Umbilical cord (tissue), 1 donor: ENCODE measurements at regions not wholly inside any gene's neighbourhood (a gene's known extent, or its start where the extent isn't known, plus 50 kb on each side); places are given as distances from the start of the nearest gene placed in this dataset.

Source experiments
- DNase-seq: peaks from one replicate; pipeline ENCODE4 v3.0.0-alpha.2; 2015; ENCODE audit warnings: low spot score

DNA sequence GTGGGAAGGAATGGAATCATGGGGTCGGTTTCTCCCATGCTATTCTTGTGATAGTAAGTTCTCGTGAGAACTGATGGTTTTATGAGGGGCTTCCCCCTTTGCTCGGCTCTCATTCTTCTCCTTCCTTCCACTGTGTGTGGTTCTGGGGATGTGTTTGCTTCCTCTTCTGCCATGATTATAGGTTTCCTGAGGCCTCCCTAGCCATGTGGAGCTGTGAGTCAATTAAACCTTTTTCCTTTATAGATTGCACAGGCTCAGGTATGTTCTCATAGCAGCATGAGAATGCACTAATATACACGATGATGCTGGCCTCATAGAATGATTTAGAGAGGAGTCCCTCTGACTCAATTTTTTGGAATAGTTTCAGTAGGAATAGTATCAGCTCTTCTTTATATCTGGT, 195.4 kb upstream of the IVNS1ABP start:
- DNase-seq = no peak

DNA sequence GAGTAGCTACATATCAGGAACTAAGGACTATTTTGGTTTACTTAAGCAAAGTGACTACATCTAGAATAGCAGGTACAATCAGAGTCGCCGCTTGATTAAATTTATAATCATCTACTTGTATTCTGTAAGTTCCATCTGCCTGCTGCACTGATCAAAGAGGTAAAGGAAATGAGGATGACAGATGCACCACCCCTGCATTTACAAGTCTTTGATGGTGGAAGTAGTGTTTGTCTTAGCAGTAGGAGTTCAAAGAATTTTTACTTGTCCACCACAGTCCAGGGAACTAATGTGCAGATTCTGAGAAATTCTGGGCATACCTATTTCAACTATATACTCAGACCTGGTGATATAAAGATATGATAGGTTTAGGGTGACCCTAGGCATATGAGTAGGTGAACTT, 184.1 kb upstream of the IVNS1ABP start:
- DNase-seq = no peak

DNA sequence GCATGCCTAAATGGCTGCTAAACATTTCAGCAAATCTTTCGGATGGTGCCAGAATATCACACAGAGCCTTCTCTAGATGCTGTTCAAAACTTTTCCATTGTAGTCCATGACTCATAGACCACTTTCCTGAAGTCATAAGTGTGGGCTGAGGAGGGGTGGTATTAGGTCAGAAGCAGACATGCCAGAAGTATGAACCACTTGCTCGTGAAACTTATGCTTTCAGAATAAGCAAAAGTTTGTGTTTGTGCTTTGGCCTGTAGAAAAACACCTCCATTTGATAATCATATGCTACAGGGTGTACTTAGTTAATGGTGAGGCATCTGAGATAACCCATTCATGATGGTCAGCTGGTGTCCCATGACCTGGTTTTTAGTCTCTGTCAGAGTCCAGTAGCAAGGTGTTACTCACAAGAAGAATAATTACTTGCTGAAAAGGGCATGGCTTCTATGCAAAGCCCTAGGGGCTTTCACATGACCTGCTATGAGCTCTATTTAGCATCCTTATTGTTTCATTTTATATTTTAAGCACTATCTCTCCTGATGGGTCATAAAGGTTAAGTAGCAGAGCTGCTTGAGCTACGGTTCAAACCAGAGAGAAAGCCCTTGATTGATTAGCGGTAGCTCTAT, 183.1 kb upstream of the IVNS1ABP start:
- no peak for DNase-seq

DNA sequence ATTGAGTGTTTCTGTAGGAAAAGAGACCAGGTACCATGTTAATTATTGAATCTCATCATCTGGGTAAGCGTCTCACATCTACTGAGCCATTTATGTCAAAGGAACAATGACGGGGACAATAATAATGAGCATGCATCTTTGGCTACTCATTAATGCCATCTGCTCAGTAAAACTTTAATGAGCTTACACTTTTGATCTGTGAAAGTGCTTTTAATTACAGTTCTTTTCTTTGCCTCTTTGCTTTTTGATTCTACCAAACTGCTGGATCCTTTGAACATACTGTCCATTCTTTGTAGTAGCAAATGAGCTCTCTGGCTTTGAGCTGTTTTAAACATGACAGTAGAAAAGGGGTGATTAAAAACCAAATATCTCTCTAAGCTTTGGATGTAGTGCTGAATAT, 181.2 kb upstream of the IVNS1ABP start:
- DNase-seq = no peak

DNA sequence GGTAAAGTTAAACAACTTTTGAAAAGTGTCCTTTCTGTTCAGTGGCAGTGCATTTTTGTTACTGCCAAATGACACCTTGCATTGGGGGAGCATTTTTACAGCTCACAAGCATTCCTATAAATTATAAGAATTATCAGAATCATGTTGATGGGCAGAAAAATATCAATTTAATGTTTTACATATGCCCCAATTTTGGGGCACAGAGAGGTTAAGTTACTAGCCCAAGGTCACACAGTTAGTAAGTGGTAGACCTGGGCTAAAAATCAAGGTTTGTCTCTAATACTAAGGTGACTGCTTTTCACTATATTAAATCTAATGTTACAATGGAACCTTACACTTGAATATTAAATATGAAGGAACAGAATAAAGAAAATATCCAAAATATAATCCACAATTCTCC, 180.1 kb upstream of the IVNS1ABP start:
- no peak for DNase-seq

DNA sequence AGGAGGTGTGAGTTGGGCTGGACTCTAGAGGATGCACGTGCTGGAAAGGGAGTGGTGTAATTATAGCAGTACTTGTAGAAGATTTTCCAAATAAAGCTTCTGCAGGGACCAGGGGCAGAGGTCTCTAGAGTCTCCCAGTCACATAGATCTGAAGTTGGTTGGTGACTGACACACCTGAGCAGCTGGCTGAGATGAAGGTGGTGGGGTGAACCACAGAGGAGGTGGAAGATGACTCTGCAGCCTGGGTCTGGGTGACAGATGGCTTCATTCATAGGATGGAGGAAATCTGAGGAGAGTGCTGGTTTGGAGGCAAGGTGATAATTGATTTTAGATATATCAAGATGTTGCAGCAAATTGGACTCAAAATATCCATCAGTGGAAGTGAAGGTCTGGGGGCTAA, 178.9 kb upstream of the IVNS1ABP start:
- DNase-seq = no peak

DNA sequence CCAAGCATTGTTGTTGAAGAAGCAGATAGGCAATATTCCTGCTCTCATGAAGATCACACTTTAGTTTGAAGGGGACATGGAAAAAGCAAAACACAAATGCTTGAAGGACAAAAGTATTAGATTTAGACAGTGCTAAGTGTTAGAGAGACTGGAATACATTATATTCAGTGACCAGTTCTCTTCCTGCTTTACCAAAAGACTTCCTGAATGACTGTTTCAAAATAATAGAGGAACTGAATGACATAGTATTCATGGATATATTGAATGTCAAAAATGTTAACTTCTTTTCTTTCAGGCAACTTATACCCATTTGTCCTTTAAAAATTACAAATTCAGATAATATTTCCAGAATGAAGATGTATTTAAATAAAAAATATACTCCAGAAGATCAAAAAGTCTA, 178.0 kb upstream of the IVNS1ABP start:
- no peak for DNase-seq

DNA sequence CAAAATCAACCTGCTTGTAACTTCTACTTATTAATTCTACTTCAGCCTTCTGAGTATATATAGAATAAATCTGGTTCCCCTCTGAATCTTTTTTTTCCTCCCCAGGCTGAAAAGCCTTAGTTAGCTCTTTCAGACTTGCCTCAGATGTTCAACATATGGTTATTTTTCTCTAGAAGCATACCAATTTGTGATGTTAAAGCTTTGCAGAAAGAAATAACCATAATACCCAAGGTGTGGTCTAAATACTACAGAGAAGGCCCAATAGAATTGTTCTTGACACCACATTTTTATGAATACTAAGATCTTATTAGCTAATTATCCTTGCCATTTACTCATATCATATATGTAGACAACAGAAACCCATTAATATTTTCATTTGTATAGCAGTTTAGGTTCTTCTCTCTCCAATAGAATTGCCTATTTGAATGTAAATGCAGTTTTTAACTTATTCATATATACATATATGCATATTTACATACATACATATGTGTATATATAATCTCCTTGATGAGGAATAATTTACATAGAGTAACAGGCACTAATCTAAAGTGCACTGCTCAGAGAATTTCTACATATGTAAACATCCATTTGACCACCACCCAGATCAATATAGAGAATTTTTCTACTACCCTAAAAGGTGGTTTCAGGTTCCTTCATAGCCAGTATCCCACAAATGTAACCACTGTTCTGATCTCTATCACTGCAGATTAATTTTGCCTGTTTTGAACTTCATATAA, 175.2 kb upstream of the IVNS1ABP start:
- no peak for DNase-seq

DNA sequence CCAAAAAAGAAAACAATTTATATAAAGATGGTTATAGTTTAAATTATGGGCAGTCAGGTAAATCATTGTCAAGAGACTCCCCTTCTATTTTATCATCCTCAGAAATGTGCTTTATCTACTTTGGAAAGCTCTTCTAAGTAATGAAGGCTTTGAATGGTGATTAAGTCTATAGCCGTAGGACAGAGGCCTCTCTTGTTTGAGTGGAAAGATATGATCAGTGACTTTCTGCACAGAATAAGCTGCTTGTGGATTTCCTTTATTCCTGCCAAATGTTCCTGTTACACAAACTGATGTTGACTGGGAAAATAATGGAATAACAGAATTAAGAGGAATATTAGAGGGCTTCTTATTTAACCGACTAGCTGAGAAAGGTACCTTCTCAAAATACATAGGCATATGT, 174.6 kb upstream of the IVNS1ABP start:
- peak; percentile 57 for DNase-seq

DNA sequence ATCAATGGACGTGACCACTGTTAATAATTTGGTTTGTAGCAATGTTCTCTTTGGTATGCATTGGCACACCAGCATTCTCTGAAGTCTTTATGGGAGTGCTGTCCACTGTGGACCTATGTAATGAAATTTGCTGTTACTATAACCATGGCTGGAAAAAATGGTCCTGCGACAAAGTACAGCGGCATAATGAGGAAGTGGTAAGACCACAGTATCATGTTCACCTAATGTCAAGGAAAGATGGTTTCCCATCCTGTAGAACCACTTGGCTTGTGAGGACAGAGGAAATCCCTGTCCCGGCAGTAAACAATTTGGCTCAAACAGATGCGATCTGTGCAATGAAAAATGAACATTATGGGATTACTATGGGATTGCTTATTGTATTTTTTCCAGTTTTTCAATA, 173.9 kb upstream of the IVNS1ABP start:
- no peak for DNase-seq

DNA sequence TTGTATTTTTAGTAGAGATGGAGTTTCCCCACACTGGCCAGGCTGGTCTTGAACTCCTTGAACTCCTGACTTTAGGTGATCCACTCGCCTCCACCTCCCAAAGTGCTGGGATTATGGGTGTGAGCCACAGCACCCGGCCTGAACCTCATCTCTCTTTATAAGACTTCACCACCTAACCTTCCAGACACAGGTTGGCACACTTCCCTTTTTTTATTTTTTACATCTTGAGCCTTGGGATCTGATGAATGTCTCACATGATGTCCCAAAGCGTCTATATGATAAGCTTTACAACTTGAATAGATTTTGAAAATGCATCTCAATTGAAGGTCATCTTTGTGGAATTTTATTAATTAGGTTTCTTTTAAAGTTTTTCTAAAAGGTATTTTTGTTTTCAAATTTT, 172.4 kb upstream of the IVNS1ABP start:
- DNase-seq = no peak

DNA sequence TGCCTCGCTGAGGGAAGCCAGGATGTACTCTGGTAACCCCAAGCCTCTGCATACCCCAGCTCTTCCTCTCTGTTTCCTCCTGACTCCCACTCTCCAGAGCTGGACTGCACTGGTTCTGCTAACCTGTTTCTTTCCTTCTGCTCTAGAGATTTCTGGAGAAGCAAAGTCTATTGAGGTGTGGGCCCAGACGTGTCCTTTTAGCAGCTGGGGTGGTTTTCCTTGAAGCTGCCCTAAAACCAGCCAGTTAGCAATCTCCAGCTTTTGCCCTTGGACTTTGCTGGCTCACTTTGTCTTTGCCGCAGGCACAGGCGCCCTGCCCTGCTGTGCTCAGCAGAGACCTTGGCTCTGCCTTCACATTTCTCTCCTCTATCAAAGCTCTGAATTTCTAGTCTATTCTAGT, 171.8 kb upstream of the IVNS1ABP start:
- peak; percentile 35 for DNase-seq

DNA sequence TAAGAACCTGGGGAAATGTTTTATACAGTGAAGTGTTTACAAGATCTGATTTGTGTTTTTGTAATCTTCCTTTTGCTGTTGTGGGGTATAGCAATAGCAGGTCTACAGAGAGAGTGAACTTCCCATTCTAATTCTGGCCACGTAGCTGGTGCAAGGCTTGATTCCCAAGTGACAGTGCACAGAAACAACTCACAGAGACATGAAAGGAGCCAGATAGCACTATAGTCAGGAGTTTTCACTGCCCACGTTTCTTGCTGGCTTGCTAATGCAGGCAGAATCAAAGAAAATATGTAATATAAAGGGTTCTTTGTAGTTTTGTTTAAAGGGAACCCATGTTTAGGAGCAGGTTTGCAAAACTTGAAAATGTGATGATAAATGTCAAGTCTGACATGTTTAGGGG, 170.9 kb upstream of the IVNS1ABP start:
- peak; percentile 33 for DNase-seq

DNA sequence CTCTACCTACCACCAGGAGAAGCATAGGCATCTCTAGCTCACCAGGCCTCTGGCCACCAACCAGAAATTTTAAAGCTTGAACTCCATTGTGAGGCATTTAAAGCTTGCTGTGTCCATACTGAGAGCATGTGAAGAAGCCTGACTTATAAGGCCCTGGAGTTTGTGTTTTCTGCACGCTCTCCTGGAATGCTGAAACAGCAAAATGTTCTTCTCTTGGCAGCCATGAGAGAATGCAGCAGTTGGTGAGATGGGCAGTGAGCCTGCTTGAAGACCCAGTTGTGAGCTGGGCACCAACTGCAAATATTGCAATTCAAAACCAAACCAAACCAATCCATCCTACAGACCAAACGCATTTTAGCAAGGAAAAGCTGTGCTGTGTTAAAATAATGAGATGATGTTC, 170.0 kb upstream of the IVNS1ABP start:
- DNase-seq = peak; percentile 65

DNA sequence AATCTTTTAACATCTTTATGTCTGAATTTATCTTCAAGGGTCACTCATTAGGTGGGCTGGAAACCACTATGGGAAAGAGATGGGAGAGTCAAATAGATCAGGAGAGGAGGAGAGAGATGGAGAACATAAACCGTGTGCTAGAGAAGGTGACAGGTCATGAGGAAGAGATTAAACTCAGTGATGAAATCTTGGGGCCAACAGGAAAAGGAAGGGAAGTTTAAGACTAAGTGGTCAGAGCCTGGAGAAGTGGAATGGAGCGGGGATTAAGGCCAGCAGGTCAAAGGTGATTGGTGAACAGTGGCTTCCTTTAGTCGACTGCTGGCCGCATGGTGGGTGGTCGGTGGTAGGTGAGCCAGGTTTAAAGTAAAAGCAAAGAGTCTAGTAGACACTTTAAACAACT, 169.3 kb upstream of the IVNS1ABP start:
- DNase-seq = no peak

DNA sequence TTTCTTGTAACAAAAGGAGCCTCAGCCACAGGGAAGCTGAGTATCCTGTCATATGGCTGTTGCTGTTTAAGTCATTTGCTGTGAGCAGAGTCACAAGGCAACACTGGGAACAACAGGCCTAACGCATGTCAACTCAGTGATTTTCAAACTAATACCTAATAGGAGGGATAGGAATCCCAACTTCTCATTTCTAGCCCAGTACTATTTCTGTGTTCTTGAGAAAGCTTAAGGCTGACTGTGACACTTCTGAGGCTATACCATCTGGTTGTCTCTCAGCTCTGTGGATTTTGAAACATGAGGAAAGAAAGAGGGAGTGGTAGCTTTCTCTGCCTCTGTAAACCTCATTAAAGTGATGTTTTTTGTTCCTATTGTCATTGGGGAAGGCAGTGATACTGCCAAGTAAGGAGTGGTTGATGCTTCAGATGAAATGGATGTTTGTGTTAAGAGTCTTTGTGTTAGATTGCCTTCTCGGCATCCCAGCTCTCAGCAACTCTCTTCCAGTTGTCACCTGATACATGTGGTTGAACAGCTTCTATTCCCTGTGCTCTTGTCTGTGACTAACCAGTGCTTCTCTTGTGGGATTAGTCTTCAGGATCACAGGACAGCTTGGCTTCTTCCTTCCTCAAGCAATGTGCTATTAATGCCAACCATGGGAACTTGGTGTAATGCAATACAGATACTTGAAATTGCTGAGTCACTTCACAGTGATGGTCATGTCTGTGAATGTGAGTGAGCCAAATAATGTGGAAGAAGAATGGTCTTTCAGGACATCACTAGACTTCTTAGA, 166.8 kb upstream of the IVNS1ABP start:
- peak; percentile 40 for DNase-seq

DNA sequence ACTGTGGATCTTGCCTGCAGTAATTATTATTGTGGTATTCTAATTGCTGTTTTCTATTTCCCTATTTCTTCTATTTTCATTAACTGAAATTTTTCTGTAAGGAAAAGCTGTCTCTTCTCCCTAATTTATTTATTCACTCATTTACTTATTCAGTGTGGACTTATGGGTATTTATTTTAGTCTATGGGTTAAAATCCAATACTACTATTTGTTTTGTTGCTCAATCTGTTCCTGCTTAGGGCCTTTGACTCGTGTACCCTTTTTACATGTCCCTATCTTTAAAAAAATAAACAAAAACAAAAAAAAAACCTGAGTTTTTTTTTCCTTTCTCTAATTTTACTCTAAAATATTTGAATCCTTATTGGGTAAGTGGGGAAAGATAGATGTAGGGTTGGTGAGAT, 166.2 kb upstream of the IVNS1ABP start:
- DNase-seq = no peak

DNA sequence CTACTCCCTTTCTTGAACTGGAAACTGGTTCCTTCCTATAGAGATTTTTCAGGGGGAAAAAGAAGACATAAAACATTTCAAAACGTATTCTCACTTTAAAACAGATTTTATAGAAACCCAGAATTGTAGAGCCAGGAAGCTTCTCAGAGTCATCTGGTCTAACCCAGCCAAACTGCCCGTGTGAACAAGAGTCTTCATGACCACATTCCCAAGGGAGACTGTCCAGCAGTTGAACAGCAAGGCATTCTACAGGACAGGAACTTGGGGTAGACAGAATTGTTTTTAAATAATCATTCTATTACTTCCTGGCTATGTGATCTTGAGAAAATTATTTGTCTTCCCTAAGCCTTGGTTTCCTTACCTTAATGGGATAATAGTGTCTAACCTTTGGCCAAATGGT, 163.5 kb upstream of the IVNS1ABP start:
- DNase-seq = no peak

DNA sequence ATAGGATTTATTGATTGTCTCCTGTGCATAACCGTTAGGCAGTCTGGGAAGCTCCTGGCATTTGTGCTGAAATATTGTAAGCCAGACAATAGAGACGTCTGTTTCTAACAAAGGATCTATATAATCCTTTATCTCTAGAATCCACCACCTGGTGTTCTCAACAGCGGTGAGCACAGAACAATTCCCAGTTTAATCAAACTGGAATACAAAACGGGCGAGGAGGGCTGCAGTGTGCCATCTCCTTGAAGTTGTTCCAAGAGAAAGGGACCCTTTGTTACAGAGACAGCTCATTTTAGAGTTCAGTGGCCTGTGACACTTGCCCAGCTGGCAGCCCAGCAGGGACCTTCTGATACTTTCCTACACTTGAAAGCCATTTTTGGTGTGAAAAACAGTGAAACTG, 162.8 kb upstream of the IVNS1ABP start:
- no peak for DNase-seq

DNA sequence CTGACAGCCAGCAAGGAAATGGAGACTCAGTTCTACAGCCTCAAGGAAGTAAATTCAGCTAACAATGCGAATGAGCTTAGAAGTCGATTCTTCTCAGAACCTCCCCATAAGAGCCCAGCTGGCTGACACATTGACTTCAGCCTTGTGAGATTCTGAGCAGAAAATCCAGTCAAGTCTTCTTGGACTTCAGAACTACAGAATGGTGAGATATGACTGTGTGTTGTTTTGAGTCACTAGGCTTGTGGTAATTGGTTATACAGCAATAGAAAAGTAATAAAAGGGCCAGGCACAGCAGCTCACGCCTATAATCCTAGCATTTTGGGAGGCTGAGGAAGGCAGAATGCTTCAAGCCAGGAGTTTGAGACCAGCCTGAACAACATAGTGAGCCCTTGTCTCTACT, 161.8 kb upstream of the IVNS1ABP start:
- no peak for DNase-seq

DNA sequence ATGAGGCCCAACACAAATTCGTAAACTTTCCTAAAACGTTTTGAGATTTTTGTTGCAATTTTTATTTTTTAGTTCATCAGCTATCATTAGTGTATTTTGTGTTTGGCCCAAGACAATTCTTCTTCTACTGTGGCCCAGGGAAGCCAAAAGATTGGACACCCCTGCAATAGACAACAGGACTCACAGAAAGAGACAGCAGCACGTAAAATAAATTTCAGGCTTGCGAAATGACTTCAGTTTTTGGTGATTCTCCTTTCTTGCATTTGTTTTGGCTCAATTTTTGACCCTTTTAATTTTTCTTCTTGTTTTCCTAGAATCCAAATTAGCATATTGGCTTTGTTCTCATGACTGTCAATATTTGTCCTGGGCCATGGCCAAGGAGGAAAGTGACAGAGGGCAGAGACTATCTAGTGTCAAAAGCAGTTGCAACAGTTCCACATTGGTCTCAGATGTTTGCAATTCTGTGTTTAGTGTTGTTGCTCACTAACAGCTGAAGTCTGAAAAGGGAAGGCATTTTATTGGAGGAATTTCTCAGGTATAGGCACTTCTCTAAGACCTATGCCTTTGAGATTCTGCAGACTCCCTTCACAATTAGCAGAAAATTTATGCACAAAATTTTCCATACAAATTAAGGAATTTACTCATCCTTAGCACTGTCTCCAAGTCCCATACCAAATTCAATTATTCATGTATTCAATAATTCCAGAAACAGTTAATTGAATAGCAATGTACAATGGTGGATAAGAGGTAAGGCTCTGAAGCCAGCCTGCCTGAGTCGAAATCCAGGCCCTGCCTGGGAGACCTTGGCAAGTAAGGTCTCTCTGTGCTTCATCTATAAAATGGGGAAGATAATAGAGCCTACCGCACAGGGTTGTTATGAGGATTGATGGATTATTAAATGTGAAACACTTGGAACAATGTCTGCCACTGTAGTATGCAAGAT, 160.9 kb upstream of the IVNS1ABP start:
- DNase-seq = no peak
